ENCODE measurements at regions not wholly inside any gene's neighbourhood (a gene's known extent, or its start where the extent isn't known, plus 50 kb on each side); places are given as distances from the start of the nearest gene placed in this dataset.

DNA sequence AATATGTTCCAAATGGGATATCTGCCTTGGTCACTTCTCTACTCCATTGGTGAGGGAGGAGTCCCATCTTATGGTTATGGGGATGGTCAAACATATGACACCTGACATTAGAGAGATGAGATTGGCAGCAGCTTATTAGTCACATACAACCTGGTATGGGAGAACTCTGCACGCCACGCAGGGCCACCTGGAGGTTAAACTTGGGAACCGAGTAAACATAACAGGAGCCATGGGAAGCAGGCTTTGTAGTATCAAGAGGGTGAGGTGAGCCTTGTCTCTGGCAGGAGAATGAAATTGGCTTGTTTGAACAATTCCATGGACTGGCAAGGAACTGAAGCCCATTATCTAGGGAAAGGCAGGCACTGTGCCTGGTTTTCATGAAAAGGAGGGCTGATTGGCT is 238.7 kb upstream of the ELAC2 start:
- Histone ChIP-seq H3K27me3 (replicated peaks; ENCODE audit: insufficient read depth, low read depth, low read length, poor library complexity) (no peaks in the 10 kb centered on the region), H3K27ac (ENCODE audit: low read depth, low read length, poor library complexity, severe bottlenecking) (no peak overlapping the region), H3K4me1 (ENCODE audit: insufficient read depth, low read length, poor library complexity, severe bottlenecking) (no peaks in the 10 kb centered on the region), H3K9me3 (ENCODE audit: low read depth, low read length, poor library complexity, severe bottlenecking) (peaks cover 12% of the 10 kb centered on the region), H3K36me3 (ENCODE audit: insufficient read depth, low read length, poor library complexity, severe bottlenecking) (no peaks in the 10 kb centered on the region), H3K4me3 (ENCODE audit: low read depth, low read length, poor library complexity, severe bottlenecking) (no peak overlapping the region)
- intact Hi-C loops (cut with micrococcal nuclease; ENCODE audit: unreplicated experiment), result no loop called here
- ChIA-PET CTCF (no interaction called here), POLR2A (ENCODE audit: low non-redundant PET) (no interaction called here)
- TF ChIP-seq EZH2 (IDR thresholded peaks at IDR 0.05; ENCODE audit: borderline replicate concordance, low read depth, low read length, poor library complexity, severe bottlenecking), result no peak
- TF ChIP-seq, protein P1, sequence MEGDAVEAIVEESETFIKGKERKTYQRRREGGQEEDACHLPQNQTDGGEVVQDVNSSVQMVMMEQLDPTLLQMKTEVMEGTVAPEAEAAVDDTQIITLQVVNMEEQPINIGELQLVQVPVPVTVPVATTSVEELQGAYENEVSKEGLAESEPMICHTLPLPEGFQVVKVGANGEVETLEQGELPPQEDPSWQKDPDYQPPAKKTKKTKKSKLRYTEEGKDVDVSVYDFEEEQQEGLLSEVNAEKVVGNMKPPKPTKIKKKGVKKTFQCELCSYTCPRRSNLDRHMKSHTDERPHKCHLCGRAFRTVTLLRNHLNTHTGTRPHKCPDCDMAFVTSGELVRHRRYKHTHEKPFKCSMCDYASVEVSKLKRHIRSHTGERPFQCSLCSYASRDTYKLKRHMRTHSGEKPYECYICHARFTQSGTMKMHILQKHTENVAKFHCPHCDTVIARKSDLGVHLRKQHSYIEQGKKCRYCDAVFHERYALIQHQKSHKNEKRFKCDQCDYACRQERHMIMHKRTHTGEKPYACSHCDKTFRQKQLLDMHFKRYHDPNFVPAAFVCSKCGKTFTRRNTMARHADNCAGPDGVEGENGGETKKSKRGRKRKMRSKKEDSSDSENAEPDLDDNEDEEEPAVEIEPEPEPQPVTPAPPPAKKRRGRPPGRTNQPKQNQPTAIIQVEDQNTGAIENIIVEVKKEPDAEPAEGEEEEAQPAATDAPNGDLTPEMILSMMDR (conservative IDR thresholded peaks at IDR 0.05; ENCODE audit: low read depth, low read length), result no peak
- BruUV-seq (replicated peaks), result no TSS peak
- no peak for DNase-seq (ENCODE audit: low spot score)

DNA sequence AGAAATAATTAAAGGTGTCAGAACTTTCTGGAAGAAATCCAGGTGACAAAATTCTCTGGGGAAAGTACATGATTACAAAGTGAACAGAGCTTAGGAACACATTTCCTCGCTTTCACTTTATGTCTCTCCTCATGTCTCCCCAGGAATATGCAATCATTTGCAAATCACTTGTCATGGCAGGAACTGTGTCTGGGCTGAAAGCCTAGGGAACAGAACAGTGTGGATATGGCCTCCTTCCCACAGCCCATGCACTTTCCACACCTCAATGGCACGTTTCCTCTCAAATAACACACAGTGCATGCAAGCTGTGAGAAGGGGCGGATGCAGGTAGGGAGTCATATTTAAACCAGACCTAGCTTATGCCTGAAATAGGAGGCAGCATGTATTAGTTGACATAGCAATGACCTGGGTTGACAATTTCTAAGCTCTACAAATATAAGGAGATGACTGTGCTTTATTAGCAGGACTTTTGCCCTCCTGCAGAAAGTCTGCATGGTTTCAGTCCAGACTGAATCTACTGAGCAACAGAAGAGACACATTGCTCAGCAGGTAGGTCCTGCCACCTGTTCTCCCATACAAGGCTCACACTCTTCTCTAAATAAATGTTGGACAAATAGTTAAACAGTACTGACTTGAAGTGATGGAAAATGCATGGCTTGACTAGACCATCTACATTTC is 236.0 kb upstream of the ELAC2 start:
- no peak overlapping the region for H3K4me3 ChIP-seq (ENCODE audit: low read depth, low read length, poor library complexity, severe bottlenecking)
- H3K9me3 ChIP-seq (ENCODE audit: low read depth, low read length, poor library complexity, severe bottlenecking), result peaks cover 16% of the 10 kb centered on the region
- CTCF ChIA-PET, result no interaction called here
- no peaks in the 10 kb centered on the region for H3K4me1 ChIP-seq (ENCODE audit: insufficient read depth, low read length, poor library complexity, severe bottlenecking)
- H3K36me3 ChIP-seq (ENCODE audit: insufficient read depth, low read length, poor library complexity, severe bottlenecking), result no peaks in the 10 kb centered on the region
- no peaks in the 10 kb centered on the region for H3K27me3 ChIP-seq (replicated peaks; ENCODE audit: insufficient read depth, low read depth, low read length, poor library complexity)
- POLR2A ChIA-PET (ENCODE audit: low non-redundant PET), result no interaction called here
- BruUV-seq (replicated peaks), result no TSS peak
- DNase-seq (ENCODE audit: low spot score), result no peak
- intact Hi-C loops (cut with micrococcal nuclease; ENCODE audit: unreplicated experiment), result no loop called here
- H3K27ac ChIP-seq (ENCODE audit: low read depth, low read length, poor library complexity, severe bottlenecking), result no peak overlapping the region
- no peak for TF ChIP-seq EZH2 (IDR thresholded peaks at IDR 0.05; ENCODE audit: borderline replicate concordance, low read depth, low read length, poor library complexity, severe bottlenecking)
- TF ChIP-seq, protein P1 (conservative IDR thresholded peaks at IDR 0.05; ENCODE audit: low read depth, low read length), result no peak

DNA sequence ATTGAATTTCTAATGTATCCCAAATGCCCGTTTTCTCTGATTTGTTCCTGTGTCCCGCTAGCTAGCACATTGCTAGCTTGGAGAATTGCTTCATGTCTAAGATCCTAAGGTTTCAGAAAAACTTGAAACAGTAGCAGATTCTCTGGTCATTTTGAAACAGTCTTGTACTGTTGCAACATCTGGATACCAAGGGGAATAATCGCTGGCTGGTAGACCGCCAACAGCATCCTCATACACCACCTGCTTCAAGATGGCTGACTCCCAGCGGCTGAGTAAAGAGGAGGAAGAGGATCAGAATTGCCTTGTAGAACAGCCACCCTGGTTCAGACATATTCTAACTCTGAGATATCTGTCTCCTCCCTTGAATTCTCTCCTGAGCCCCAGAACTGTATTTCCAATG is 226.7 kb upstream of the ELAC2 start:
- POLR2A ChIA-PET (ENCODE audit: low non-redundant PET), result no interaction called here
- DNase-seq (ENCODE audit: low spot score), result no peak
- H3K4me3 ChIP-seq (ENCODE audit: low read depth, low read length, poor library complexity, severe bottlenecking), result no peak overlapping the region
- intact Hi-C loops (cut with micrococcal nuclease; ENCODE audit: unreplicated experiment), result no loop called here
- CTCF ChIA-PET, result no interaction called here
- H3K27ac ChIP-seq (ENCODE audit: low read depth, low read length, poor library complexity, severe bottlenecking), result no peak overlapping the region
- H3K4me1 ChIP-seq (ENCODE audit: insufficient read depth, low read length, poor library complexity, severe bottlenecking), result no peaks in the 10 kb centered on the region
- TF ChIP-seq EZH2 (IDR thresholded peaks at IDR 0.05; ENCODE audit: borderline replicate concordance, low read depth, low read length, poor library complexity, severe bottlenecking), result no peak
- TF ChIP-seq, protein P1 (conservative IDR thresholded peaks at IDR 0.05; ENCODE audit: low read depth, low read length), result no peak
- peaks cover 15% of the 10 kb centered on the region for H3K9me3 ChIP-seq (ENCODE audit: low read depth, low read length, poor library complexity, severe bottlenecking)
- no peaks in the 10 kb centered on the region for H3K36me3 ChIP-seq (ENCODE audit: insufficient read depth, low read length, poor library complexity, severe bottlenecking)
- H3K27me3 ChIP-seq (replicated peaks; ENCODE audit: insufficient read depth, low read depth, low read length, poor library complexity), result no peaks in the 10 kb centered on the region
- no TSS peak for BruUV-seq (replicated peaks)

All from A673 (cell line).